GM13977 (cell line): ENCODE measurements at regions not wholly inside any gene's neighbourhood (a gene's known extent, or its start where the extent isn't known, plus 50 kb on each side); places are given as distances from the start of the nearest gene placed in this dataset.

Source experiments
- DNase-seq: peaks from one replicate; pipeline ENCODE4 v3.0.0; 2012; ENCODE audit warnings: low spot score
- CTCF ChIP-seq: IDR thresholded peaks from 2 replicates; pipeline ENCODE4 v1.5.1; 2012; ENCODE audit warnings: mild to moderate bottlenecking, control low read depth; ENCODE audit not compliant: insufficient read depth; ENCODE audit errors: extremely low read depth, missing control alignments
- in situ Hi-C: fragments of 300-500 bp; cut with MboI; formaldehyde crosslinking; loops from one replicate; pipeline ENCODE4 v1.12.0; 2022; ENCODE audit warnings: low sequenced_read_pairs, low pct_unique_long_range_greater_than_20kb, mixed read lengths, inconsistent platforms; ENCODE audit not compliant: unreplicated experiment

GRCh38 chr2:191569025-191569424 lies 108.9 kb upstream of the NABP1 start:
- in situ Hi-C loops: loop anchor here (10.0 kb wide), 2 partner anchors 116 to 596 kb away; no protein-coding TSS in a partner anchor
- DNase-seq: no peak
- no peak for TF ChIP-seq CTCF

- DNase-seq: no peak
- peak; percentile 43 for TF ChIP-seq CTCF
- in situ Hi-C loops: no loop called here
Observed at GRCh38 chr2:191571163-191571769, 106.7 kb upstream of the NABP1 start.

GRCh38 chr2:191572319-191572718 lies 105.6 kb upstream of the NABP1 start:
- no peak for DNase-seq
- in situ Hi-C loops: no loop called here
- no peak for TF ChIP-seq CTCF

- no peak for DNase-seq
- in situ Hi-C loops: no loop called here
- no peak for TF ChIP-seq CTCF
Observed at GRCh38 chr2:191573216-191573615, 104.7 kb upstream of the NABP1 start.

- no peak for TF ChIP-seq CTCF
- DNase-seq: no peak
- in situ Hi-C loops: no loop called here
Observed at GRCh38 chr2:191574232-191574631, 103.7 kb upstream of the NABP1 start.

GRCh38 chr2:191577605-191578004 lies 100.3 kb upstream of the NABP1 start:
- no peak for DNase-seq
- in situ Hi-C loops: no loop called here
- TF ChIP-seq CTCF: no peak
